H1 (cell line): ENCODE measurements at regions not wholly inside any gene's neighbourhood (a gene's known extent, or its start where the extent isn't known, plus 50 kb on each side); places are given as distances from the start of the nearest gene placed in this dataset.

Experiments
- CTCF ChIA-PET: fragments of 300-600 bp; sonication (Branson Sonifier 250); formaldehyde crosslinking; loops from one replicate; lab custom pipeline; 2021; ENCODE audit not compliant: partially characterized antibody; lab: Charles Lee
- POLR2A ChIA-PET: fragments of 300-600 bp; sonication (Branson Sonifier 250); formaldehyde crosslinking; loops from one replicate; lab custom pipeline; 2021; ENCODE audit warnings: inconsistent platforms; ENCODE audit not compliant: partially characterized antibody; lab: Charles Lee
- DNase-seq, 2 experiments: peaks; one replicate each; pipeline versions ENCODE4 v3.0.0 to v3.0.0-alpha.2; 2010 to 2022; ENCODE audit warnings: low spot score in 2 of 2, low read depth in 1 of 2, mixed read lengths in 1 of 2
- FAIRE-seq: peaks from 2 replicates; lab custom pipeline; 2011; peaks lifted over from hg19 to GRCh38; lab: Jason Lieb, UNC
- H2AFZ ChIP-seq: 2 replicates; pipeline ENCODE4 v1.8.1; 2012; ENCODE audit warnings: low read length, inconsistent platforms
- H2AK5ac ChIP-seq: 2 replicates; pipeline ENCODE4 v1.6.1; 2013; ENCODE audit warnings: low read depth, low read length
- H2BK120ac ChIP-seq: replicated peaks from 2 replicates; pipeline ENCODE3; 2013; ENCODE audit warnings: low read depth, low read length, inconsistent platforms
- H2BK12ac ChIP-seq: 2 replicates; pipeline ENCODE4 v1.6.1; 2013; ENCODE audit warnings: low read depth, low read length
- H2BK15ac ChIP-seq: 2 replicates; pipeline ENCODE4 v1.6.1; 2013; ENCODE audit warnings: low read length
- H2BK20ac ChIP-seq: 2 replicates; pipeline ENCODE4 v1.6.1; 2013; ENCODE audit warnings: low read length
- H2BK5ac ChIP-seq: 2 replicates; pipeline ENCODE4 v1.6.1; 2013; ENCODE audit warnings: low read depth, low read length
- H3K14ac ChIP-seq: 2 replicates; pipeline ENCODE4 v1.6.1; 2013; ENCODE audit warnings: inconsistent platforms; ENCODE audit not compliant: insufficient read length
- H3K18ac ChIP-seq: 2 replicates; pipeline ENCODE4 v1.6.1; 2013; ENCODE audit warnings: low read length; ENCODE audit errors: extremely low read depth
- H3K23ac ChIP-seq: 2 replicates; pipeline ENCODE4 v1.6.1; 2013; ENCODE audit warnings: inconsistent platforms; ENCODE audit not compliant: insufficient read length
- H3K23me2 ChIP-seq: 2 replicates; pipeline ENCODE4 v1.6.1; 2013; ENCODE audit warnings: low read depth, low read length
- H3K27ac ChIP-seq: 2 replicates; pipeline ENCODE4 v1.6.1; 2011; ENCODE audit warnings: low read depth, low read length, inconsistent platforms
- H3K27me3 ChIP-seq, 4 experiments: replicated peaks in 1 of 4; 1 replicate in 1 of 4; 2 replicates in 3 of 4; pipeline versions ENCODE4 v1.6.1 to v1.8.1; 2011 to 2013; ENCODE audit warnings: low read length in 3 of 4, mild to moderate bottlenecking in 3 of 4, inconsistent platforms in 2 of 4, mixed read lengths in 2 of 4, moderate library complexity in 1 of 4; ENCODE audit not compliant: control insufficient read depth in 3 of 4, insufficient read depth in 3 of 4; ENCODE audit errors: extremely low read depth in 1 of 4
- H3K36me3 ChIP-seq, 4 experiments: 2 replicates each; pipeline versions ENCODE4 v1.6.1 to v1.8.1; 2011 to 2013; ENCODE audit warnings: mild to moderate bottlenecking in 4 of 4, low read length in 3 of 4, moderate library complexity in 2 of 4, control low read depth in 1 of 4, inconsistent platforms in 1 of 4; ENCODE audit not compliant: insufficient read depth in 4 of 4, control insufficient read depth in 2 of 4
- H3K4ac ChIP-seq: replicated peaks from 2 replicates; pipeline ENCODE3; 2013; ENCODE audit warnings: low read length, low read depth, mixed read lengths, inconsistent platforms; ENCODE audit not compliant: insufficient read length
- H3K4me1 ChIP-seq, 4 experiments: replicated peaks in 1 of 4; 1 replicate in 1 of 4; 2 replicates in 3 of 4; pipeline versions ENCODE4 v1.6.1 to v1.8.1; 2011 to 2013; ENCODE audit warnings: low read length in 3 of 4, inconsistent platforms in 2 of 4, mixed read lengths in 1 of 4; ENCODE audit not compliant: insufficient read depth in 4 of 4, control insufficient read depth in 3 of 4
- H3K4me2 ChIP-seq, 2 experiments: 2 replicates each; pipeline versions ENCODE4 v1.6.1 to v1.8.1; 2011 to 2013; ENCODE audit warnings: low read depth in 2 of 2, low read length in 2 of 2, control low read depth in 1 of 2, inconsistent platforms in 1 of 2, mild to moderate bottlenecking in 1 of 2; ENCODE audit not compliant: insufficient read depth in 1 of 2
- H3K4me3 ChIP-seq, 4 experiments: fragments of 200-600, 300-600 bp in 1 of 4; sonication (generic), shearing (Covaris generic), sonication (Bioruptor Twin) in 1 of 4; 2 replicates each; pipeline versions ENCODE4 v1.5.1 to v1.8.1; 2011 to 2016; ENCODE audit warnings: low read length in 4 of 4, low read depth in 3 of 4, control low read depth in 2 of 4, inconsistent platforms in 2 of 4, mild to moderate bottlenecking in 2 of 4, mixed read lengths in 1 of 4, moderate library complexity in 1 of 4; ENCODE audit not compliant: insufficient read depth in 2 of 4; ENCODE audit errors: extremely low read depth in 1 of 4
- H3K56ac ChIP-seq: replicated peaks from 2 replicates; pipeline ENCODE3; 2013; ENCODE audit warnings: low read depth, mild to moderate bottlenecking, mixed read lengths, low read length, inconsistent platforms; ENCODE audit not compliant: insufficient read length
- H3K79me1 ChIP-seq: 2 replicates; pipeline ENCODE4 v1.6.1; 2013; ENCODE audit warnings: low read depth, low read length, control low read depth
- H3K79me2 ChIP-seq, 2 experiments: 2 replicates each; pipeline versions ENCODE4 v1.6.1 to v1.8.1; 2012 to 2013; ENCODE audit warnings: low read length in 2 of 2, mild to moderate bottlenecking in 2 of 2, inconsistent platforms in 1 of 2; ENCODE audit not compliant: insufficient read depth in 2 of 2, control insufficient read depth in 1 of 2
- H3K9ac ChIP-seq, 4 experiments: replicated peaks in 1 of 4; 1 replicate in 1 of 4; 2 replicates in 3 of 4; pipeline versions ENCODE4 v1.6.1 to v1.8.1; 2011 to 2013; ENCODE audit warnings: low read depth in 3 of 4, low read length in 3 of 4, control low read depth in 2 of 4, mild to moderate bottlenecking in 2 of 4, moderate library complexity in 2 of 4, inconsistent platforms in 1 of 4; ENCODE audit errors: extremely low read depth in 1 of 4
- H3K9me3 ChIP-seq, 2 experiments: 2 replicates each; pipeline versions ENCODE4 v1.6.1 to v1.8.1; 2012 to 2013; ENCODE audit warnings: mild to moderate bottlenecking in 2 of 2, moderate library complexity in 2 of 2, control low read depth in 1 of 2, inconsistent platforms in 1 of 2, low read depth in 1 of 2, low read length in 1 of 2, mixed read lengths in 1 of 2; ENCODE audit not compliant: insufficient read depth in 2 of 2
- H4K20me1 ChIP-seq, 2 experiments: replicated peaks in 1 of 2; 2 replicates each; pipeline versions ENCODE3 to v1.8.1; 2011 to 2013; ENCODE audit warnings: inconsistent platforms in 2 of 2, low read length in 2 of 2, mild to moderate bottlenecking in 1 of 2; ENCODE audit not compliant: insufficient read depth in 2 of 2, control insufficient read depth in 1 of 2
- H4K5ac ChIP-seq: 2 replicates; pipeline ENCODE4 v1.6.1; 2013; ENCODE audit warnings: low read length, low read depth, mixed read lengths, inconsistent platforms; ENCODE audit not compliant: insufficient read length
- H4K8ac ChIP-seq: 2 replicates; pipeline ENCODE4 v1.8.0; 2013; ENCODE audit warnings: mild to moderate bottlenecking, moderate library complexity, low read length, inconsistent platforms; ENCODE audit not compliant: insufficient read depth; ENCODE audit errors: extremely low read depth
- H4K91ac ChIP-seq: replicated peaks from 2 replicates; pipeline ENCODE3; 2013; ENCODE audit warnings: low read length, mixed read lengths, inconsistent platforms; ENCODE audit not compliant: insufficient read length
- ASH2L ChIP-seq: fragments of 200-600, 300-600 bp; sonication (generic); IDR thresholded peaks from one replicate; pipeline ENCODE4 v1.7.1; 2017; ENCODE audit warnings: low read length
- CBX8 ChIP-seq: fragments of 300-800, 300-1000 bp; sonication (generic); IDR thresholded peaks from 2 replicates; pipeline ENCODE4 v1.7.1; 2016; ENCODE audit warnings: low read depth, low read length, borderline replicate concordance
- CREB1 ChIP-seq: IDR thresholded peaks from 2 replicates; pipeline ENCODE4 v1.6.1; 2012; ENCODE audit warnings: inconsistent platforms
- JUND ChIP-seq: IDR thresholded peaks from 2 replicates; pipeline ENCODE4 v1.6.1; 2011; ENCODE audit warnings: mild to moderate bottlenecking, improper control_type of control experiment, low read length
- MAFK ChIP-seq: IDR thresholded peaks from 2 replicates; pipeline ENCODE4 v1.6.1; 2012; ENCODE audit warnings: low read depth, mild to moderate bottlenecking, improper control_type of control experiment, low read length
- NRF1 ChIP-seq: IDR thresholded peaks from 2 replicates; pipeline ENCODE4 v1.6.1; 2011; ENCODE audit warnings: mild to moderate bottlenecking, low read depth, low read length, improper control_type of control experiment
- POU5F1 ChIP-seq: IDR thresholded peaks from 2 replicates; pipeline ENCODE4 v1.6.1; 2011; ENCODE audit warnings: low read depth, mild to moderate bottlenecking, low read length, moderate library complexity
- RFX5 ChIP-seq: IDR thresholded peaks from 2 replicates; pipeline ENCODE4 v1.6.1; 2011; ENCODE audit warnings: low read depth, low read length, improper control_type of control experiment, borderline replicate concordance
- RXRA ChIP-seq: IDR thresholded peaks from 2 replicates; pipeline ENCODE4 v1.6.1; 2011; ENCODE audit warnings: low read depth, mild to moderate bottlenecking, low read length, moderate library complexity; ENCODE audit not compliant: insufficient read depth
- SAP30 ChIP-seq: fragments of 300-600 bp; sonication (generic); IDR thresholded peaks from 2 replicates; pipeline ENCODE4 v1.7.1; 2012; ENCODE audit warnings: low read length, moderate library complexity, mild to moderate bottlenecking, inconsistent platforms; ENCODE audit not compliant: insufficient read depth, insufficient replicate concordance
- SIX5 ChIP-seq: IDR thresholded peaks from 2 replicates; pipeline ENCODE4 v1.6.1; 2011; ENCODE audit warnings: mild to moderate bottlenecking, low read depth, low read length
- YY1 ChIP-seq: IDR thresholded peaks from 2 replicates; pipeline ENCODE4 v1.6.1; 2011; ENCODE audit warnings: low read depth, mild to moderate bottlenecking, low read length
- WGBS, 2 experiments: shearing (Covaris generic) in 1 of 2; methylation state at CpG; one replicate each; pipeline versions ENCODE4 v1.1.6 to v1.1.7; 2013 to 2015; ENCODE audit warnings: low lambda C conversion rate in 2 of 2, mixed read lengths in 2 of 2, inconsistent platforms in 1 of 2, low coverage in 1 of 2, missing lambda C conversion rate in 1 of 2; ENCODE audit not compliant: insufficient replicate concordance in 2 of 2, insufficient coverage in 1 of 2, insufficient read length in 1 of 2; ENCODE audit errors: extremely low coverage in 1 of 2, missing lambda C conversion rate in 1 of 2; 5-methylcytosine and 5-hydroxymethylcytosine counted together
- TF ChIP-seq, protein P1 (sequence below): IDR thresholded peaks from 2 replicates; pipeline ENCODE4 v1.6.1; 2012; ENCODE audit warnings: inconsistent platforms

DNA sequence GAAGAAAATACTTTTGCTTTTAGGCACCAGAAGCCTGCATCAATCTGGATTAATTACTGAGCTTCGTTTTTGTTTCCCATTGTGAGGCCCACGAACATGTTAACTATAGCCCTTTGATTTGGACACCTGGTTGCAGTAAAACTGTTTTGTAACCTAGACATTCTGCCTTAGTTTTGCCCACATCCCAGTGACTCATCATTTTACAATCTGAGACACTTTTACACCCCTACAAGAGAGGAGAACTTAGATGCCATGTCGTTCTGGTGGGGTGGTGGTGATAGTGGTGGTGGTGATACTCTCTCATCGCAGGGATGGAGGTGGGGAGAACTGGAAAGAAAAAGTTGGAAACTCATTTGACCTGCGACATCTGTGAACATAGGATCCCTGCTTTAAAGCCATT, 1257.2 kb downstream of the ADGRL3 start:
- Histone ChIP-seq H4K20me1 (no peaks in the 10 kb centered on the region), H3K18ac (no peak overlapping the region), H3K79me2 (no peaks in the 10 kb centered on the region), H3K23ac (no peak overlapping the region), H3K27me3 (no peaks in the 10 kb centered on the region), H4K91ac (peak overlapping the region; percentile 19), H2BK15ac (no peak overlapping the region), H2BK5ac (no peak overlapping the region), H2BK12ac (no peak overlapping the region), H3K79me1 (no peaks in the 10 kb centered on the region), H3K27ac (no peak overlapping the region), H4K8ac (no peak overlapping the region), H2AFZ (no peak overlapping the region), H3K36me3 (no peaks in the 10 kb centered on the region), H3K14ac (no peak overlapping the region), H3K23me2 (no peaks in the 10 kb centered on the region), H3K9me3 (no peaks in the 10 kb centered on the region), H2BK120ac (no peak overlapping the region), H3K4me1 (no peaks in the 10 kb centered on the region), H3K4me3 (no peak overlapping the region), H3K4me2 (no peak overlapping the region), H3K9ac (no peak overlapping the region), H3K56ac (no peak overlapping the region), H2BK20ac (no peak overlapping the region), H2AK5ac (no peak overlapping the region), H3K4ac (no peak overlapping the region), H4K5ac (no peak overlapping the region)
- 91% methylated on average over 5 of the region's 5 CpGs; no CpG with 5 or more reads in 1 of the 2 experiments for WGBS, 2 experiments
- no peak for TF ChIP-seq POU5F1
- no peak for TF ChIP-seq ASH2L
- TF ChIP-seq SIX5: no peak
- TF ChIP-seq CBX8: no peak
- TF ChIP-seq RXRA: no peak
- TF ChIP-seq NRF1: no peak
- no peak for TF ChIP-seq CREB1
- TF ChIP-seq, protein P1, sequence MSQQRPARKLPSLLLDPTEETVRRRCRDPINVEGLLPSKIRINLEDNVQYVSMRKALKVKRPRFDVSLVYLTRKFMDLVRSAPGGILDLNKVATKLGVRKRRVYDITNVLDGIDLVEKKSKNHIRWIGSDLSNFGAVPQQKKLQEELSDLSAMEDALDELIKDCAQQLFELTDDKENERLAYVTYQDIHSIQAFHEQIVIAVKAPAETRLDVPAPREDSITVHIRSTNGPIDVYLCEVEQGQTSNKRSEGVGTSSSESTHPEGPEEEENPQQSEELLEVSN: no peak
- no peak for TF ChIP-seq JUND
- no peak for TF ChIP-seq RFX5
- TF ChIP-seq MAFK: no peak
- TF ChIP-seq SAP30: no peak
- no peak for TF ChIP-seq YY1
- ChIA-PET POLR2A (interaction anchor here (0.5 kb wide), 1 partner anchor 23 kb away, joined by 3 read pairs; no protein-coding TSS in a partner anchor), CTCF (interaction anchor here (0.8 kb wide), 1 partner anchor 391 kb away, joined by 3 read pairs; no protein-coding TSS in a partner anchor)
- FAIRE-seq (no peak), DNase-seq (no peak)
